ENCODE measurements at regions not wholly inside any gene's neighbourhood (a gene's known extent, or its start where the extent isn't known, plus 50 kb on each side); places are given as distances from the start of the nearest gene placed in this dataset.

- Histone ChIP-seq H2AFZ (no peak overlapping the region), H4K20me1 (replicated peaks; ENCODE audit: insufficient read depth) (no peaks in the 10 kb centered on the region), H3K9me2 (ENCODE audit: insufficient read depth) (peaks cover 2% of the 10 kb centered on the region; the same call in 1 of the 2 replicates), H3K27me3 (ENCODE audit: insufficient read depth) (no peaks in the 10 kb centered on the region), H3K4me1 (ENCODE audit: insufficient read depth) (no peaks in the 10 kb centered on the region), H3K36me3 (ENCODE audit: insufficient read depth) (no peaks in the 10 kb centered on the region), H3K4me2 (no peak overlapping the region), H3F3A (replicated peaks; ENCODE audit: low read depth) (no peaks in the 10 kb centered on the region), H3K4me3 (no peak overlapping the region), H3K79me2 (replicated peaks; ENCODE audit: insufficient read depth) (no peaks in the 10 kb centered on the region), H3K27ac (ENCODE audit: low read depth) (no peak overlapping the region)
- Mint-ChIP-seq H3K36me3 (ENCODE audit: low read depth) (no peaks in the 10 kb centered on the region), H3K27me3 (ENCODE audit: insufficient read depth, low read depth, poor library complexity) (no peaks in the 10 kb centered on the region), H3K27ac (no peak overlapping the region), H3K4me3 (no peak overlapping the region), H3K9me3 (no peaks in the 10 kb centered on the region), H3K4me1 (no peaks in the 10 kb centered on the region)
- TF ChIP-seq NANOG (IDR thresholded peaks at IDR 0.05; ENCODE audit: borderline replicate concordance), result no peak
- no peak for TF ChIP-seq ETS1 (IDR thresholded peaks at IDR 0.05)
- ATAC-seq (no peak), DNase-seq (ENCODE audit: low spot score) (no peak)
These were observed 64.1 kb upstream of the ETV3 start for GRCh38 chr1:157202331-157202730.

- DNase-seq (ENCODE audit: low spot score) (no peak), ATAC-seq (no peak)
- H3K4me3 ChIP-seq, result no peak overlapping the region
- no peaks in the 10 kb centered on the region for H4K20me1 ChIP-seq (replicated peaks; ENCODE audit: insufficient read depth)
- H2AFZ ChIP-seq, result no peak overlapping the region
- H3K4me1 ChIP-seq (ENCODE audit: insufficient read depth), result no peaks in the 10 kb centered on the region
- Mint-ChIP-seq H3K27me3 (ENCODE audit: insufficient read depth, low read depth, poor library complexity) (no peaks in the 10 kb centered on the region), H3K36me3 (ENCODE audit: low read depth) (no peaks in the 10 kb centered on the region), H3K4me3 (no peak overlapping the region), H3K9me3 (no peaks in the 10 kb centered on the region), H3K4me1 (no peaks in the 10 kb centered on the region), H3K27ac (no peak overlapping the region)
- H3K79me2 ChIP-seq (replicated peaks; ENCODE audit: insufficient read depth), result no peaks in the 10 kb centered on the region
- H3K27ac ChIP-seq (ENCODE audit: low read depth), result no peak overlapping the region
- no peaks in the 10 kb centered on the region for H3K36me3 ChIP-seq (ENCODE audit: insufficient read depth)
- H3K27me3 ChIP-seq (ENCODE audit: insufficient read depth), result no peaks in the 10 kb centered on the region
- H3K4me2 ChIP-seq, result no peak overlapping the region
- H3K9me2 ChIP-seq (ENCODE audit: insufficient read depth), result peaks cover 2% of the 10 kb centered on the region; the same call in 1 of the 2 replicates
- no peaks in the 10 kb centered on the region for H3F3A ChIP-seq (replicated peaks; ENCODE audit: low read depth)
- TF ChIP-seq EZH2 (IDR thresholded peaks at IDR 0.05; ENCODE audit: low read depth, unreplicated experiment) (no peak), CTCF (conservative IDR thresholded peaks at IDR 0.05; ENCODE audit: low read depth in 2 of 2) (no peak), ZNF114 (CRISPR knock-in tag; IDR thresholded peaks at IDR 0.05) (no peak), POLR2AphosphoS5 (IDR thresholded peaks at IDR 0.05; ENCODE audit: low read depth) (no peak)
These were observed 63.6 kb upstream of the ETV3 start for GRCh38 chr1:157201767-157202166.

- DNase-seq (ENCODE audit: low spot score) (no peak), ATAC-seq (no peak)
- H3K9me2 ChIP-seq (ENCODE audit: insufficient read depth), result peaks cover 2% of the 10 kb centered on the region; the same call in 1 of the 2 replicates
- no peaks in the 10 kb centered on the region for H3F3A ChIP-seq (replicated peaks; ENCODE audit: low read depth)
- no peaks in the 10 kb centered on the region for H3K79me2 ChIP-seq (replicated peaks; ENCODE audit: insufficient read depth)
- H2AFZ ChIP-seq, result no peak overlapping the region
- H3K9me3 Mint-ChIP-seq, result no peaks in the 10 kb centered on the region
- no peak overlapping the region for H3K4me3 ChIP-seq
- H3K27ac Mint-ChIP-seq, result no peak overlapping the region
- H3K4me2 ChIP-seq, result no peak overlapping the region
- H3K36me3 ChIP-seq (ENCODE audit: insufficient read depth), result no peaks in the 10 kb centered on the region
- H3K27me3 ChIP-seq (ENCODE audit: insufficient read depth), result peaks cover 6% of the 10 kb centered on the region; the same call in 1 of the 2 replicates
- no peaks in the 10 kb centered on the region for H4K20me1 ChIP-seq (replicated peaks; ENCODE audit: insufficient read depth)
- no peak overlapping the region for H3K4me3 Mint-ChIP-seq
- no peaks in the 10 kb centered on the region for H3K27me3 Mint-ChIP-seq (ENCODE audit: insufficient read depth, low read depth, poor library complexity)
- H3K4me1 Mint-ChIP-seq, result peaks cover 4% of the 10 kb centered on the region; the same call in 1 of the 3 replicates
- H3K27ac ChIP-seq (ENCODE audit: low read depth), result no peak overlapping the region
- no peaks in the 10 kb centered on the region for H3K36me3 Mint-ChIP-seq (ENCODE audit: low read depth)
- H3K4me1 ChIP-seq (ENCODE audit: insufficient read depth), result no peaks in the 10 kb centered on the region
- no peak for TF ChIP-seq CTCF (conservative IDR thresholded peaks at IDR 0.05; ENCODE audit: low read depth in 2 of 2)
- TF ChIP-seq EZH2 (IDR thresholded peaks at IDR 0.05; ENCODE audit: low read depth, unreplicated experiment), result no peak
- no peak for TF ChIP-seq NANOG (IDR thresholded peaks at IDR 0.05; ENCODE audit: borderline replicate concordance)
These were observed 62.3 kb upstream of the ETV3 start for GRCh38 chr1:157200451-157200850.
